ENCODE measurements at regions not wholly inside any gene's neighbourhood (a gene's known extent, or its start where the extent isn't known, plus 50 kb on each side); places are given as distances from the start of the nearest gene placed in this dataset.

- no peak for DNase-seq (ENCODE audit: low read depth)
- Histone ChIP-seq H3K27me3 (ENCODE audit: control insufficient read depth, insufficient read depth, low read length) (no peaks in the 10 kb centered on the region), H3K36me3 (ENCODE audit: control insufficient read depth, insufficient read depth, low read length) (no peaks in the 10 kb centered on the region), H3K4me3 (ENCODE audit: low read depth, low read length) (no peak overlapping the region)
- CTCF ChIA-PET: no interaction called here
- TF ChIP-seq, protein P1, sequence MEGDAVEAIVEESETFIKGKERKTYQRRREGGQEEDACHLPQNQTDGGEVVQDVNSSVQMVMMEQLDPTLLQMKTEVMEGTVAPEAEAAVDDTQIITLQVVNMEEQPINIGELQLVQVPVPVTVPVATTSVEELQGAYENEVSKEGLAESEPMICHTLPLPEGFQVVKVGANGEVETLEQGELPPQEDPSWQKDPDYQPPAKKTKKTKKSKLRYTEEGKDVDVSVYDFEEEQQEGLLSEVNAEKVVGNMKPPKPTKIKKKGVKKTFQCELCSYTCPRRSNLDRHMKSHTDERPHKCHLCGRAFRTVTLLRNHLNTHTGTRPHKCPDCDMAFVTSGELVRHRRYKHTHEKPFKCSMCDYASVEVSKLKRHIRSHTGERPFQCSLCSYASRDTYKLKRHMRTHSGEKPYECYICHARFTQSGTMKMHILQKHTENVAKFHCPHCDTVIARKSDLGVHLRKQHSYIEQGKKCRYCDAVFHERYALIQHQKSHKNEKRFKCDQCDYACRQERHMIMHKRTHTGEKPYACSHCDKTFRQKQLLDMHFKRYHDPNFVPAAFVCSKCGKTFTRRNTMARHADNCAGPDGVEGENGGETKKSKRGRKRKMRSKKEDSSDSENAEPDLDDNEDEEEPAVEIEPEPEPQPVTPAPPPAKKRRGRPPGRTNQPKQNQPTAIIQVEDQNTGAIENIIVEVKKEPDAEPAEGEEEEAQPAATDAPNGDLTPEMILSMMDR (IDR thresholded peaks at IDR 0.05; ENCODE audit: insufficient read depth, low read depth, low read length): no peak
- POLR2A ChIA-PET: no interaction called here
Observed at GRCh38 chrX:39672405-39672804, 425.4 kb downstream of the BCOR start.

DNA sequence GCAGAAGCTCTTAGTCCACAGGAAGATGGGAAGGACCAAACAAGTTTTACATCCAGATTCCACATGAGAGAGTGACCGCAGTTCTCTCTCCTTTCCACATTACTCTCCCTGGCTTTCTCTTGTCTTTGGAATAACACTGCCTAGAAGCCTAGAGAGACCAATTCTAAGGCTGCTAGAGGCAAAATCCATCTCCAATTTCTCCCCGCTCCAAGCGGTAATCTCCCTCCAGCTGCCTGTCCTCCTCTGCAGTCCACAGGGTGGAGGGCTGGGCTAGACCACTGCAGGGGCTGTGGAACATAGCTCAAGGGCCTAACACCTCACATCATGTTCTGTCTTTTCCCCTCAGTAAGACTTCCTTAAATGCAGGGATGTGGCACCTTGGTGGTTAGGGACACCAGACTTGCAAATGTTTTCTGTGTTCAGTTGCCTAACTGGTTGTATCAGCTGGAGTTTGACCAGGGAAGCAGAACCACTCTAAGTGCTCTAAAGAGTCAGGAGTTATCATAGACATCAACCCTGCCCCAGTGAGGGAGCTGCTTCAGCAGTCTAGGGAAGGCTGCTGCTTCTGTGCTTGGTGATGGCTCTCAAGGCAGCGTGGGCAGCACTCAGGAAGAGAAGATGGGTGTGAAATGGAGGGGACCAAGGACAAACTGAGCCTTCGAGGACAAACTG, 423.1 kb downstream of the BCOR start:
- H3K27me3 ChIP-seq (ENCODE audit: control insufficient read depth, insufficient read depth, low read length): no peaks in the 10 kb centered on the region
- ChIA-PET POLR2A (no interaction called here), CTCF (interaction anchor here (1.2 kb wide), 1 partner anchor 12 kb away, joined by 3 read pairs; no protein-coding TSS in a partner anchor)
- H3K4me3 ChIP-seq (ENCODE audit: low read depth, low read length): no peak overlapping the region
- no peaks in the 10 kb centered on the region for H3K36me3 ChIP-seq (ENCODE audit: control insufficient read depth, insufficient read depth, low read length)
- TF ChIP-seq, protein P1 (IDR thresholded peaks at IDR 0.05; ENCODE audit: insufficient read depth, low read depth, low read length): no peak
- DNase-seq (ENCODE audit: low read depth): no peak

GRCh38 chrX:39675162-39675553, 422.6 kb downstream of the BCOR start:
- POLR2A ChIA-PET: no interaction called here
- CTCF ChIA-PET: interaction anchor here (1.2 kb wide), 1 partner anchor 11 kb away, joined by 3 read pairs; no protein-coding TSS in a partner anchor

DNA sequence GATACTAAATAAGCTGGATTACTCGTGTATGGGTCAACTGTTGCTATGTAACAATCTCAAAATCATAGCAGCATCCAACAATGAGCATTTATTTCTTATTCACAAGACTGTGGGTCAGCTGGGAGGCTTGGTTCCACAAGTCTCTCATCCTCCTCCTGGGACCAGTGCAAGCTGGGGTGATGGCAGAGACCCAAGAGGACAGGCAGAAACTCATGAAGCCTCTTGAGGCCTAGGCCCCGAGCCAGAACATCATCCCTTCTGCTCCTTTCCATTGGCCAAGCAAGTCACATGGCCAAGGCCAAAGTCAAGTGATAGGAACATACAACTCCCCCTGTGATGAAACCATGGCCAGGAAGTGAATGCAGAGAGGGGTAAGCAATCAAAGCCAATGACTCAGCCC, 422.1 kb downstream of the BCOR start:
- CTCF ChIA-PET: no interaction called here
- POLR2A ChIA-PET: no interaction called here

More at GRCh38 chrX:39675162-39675553, 422.6 kb downstream of the BCOR start:
- DNase-seq (ENCODE audit: low read depth): no peak
- H3K27me3 ChIP-seq (ENCODE audit: control insufficient read depth, insufficient read depth, low read length): no peaks in the 10 kb centered on the region
- H3K4me3 ChIP-seq (ENCODE audit: low read depth, low read length): no peak overlapping the region
- TF ChIP-seq, protein P1 (IDR thresholded peaks at IDR 0.05; ENCODE audit: insufficient read depth, low read depth, low read length): no peak
- H3K36me3 ChIP-seq (ENCODE audit: control insufficient read depth, insufficient read depth, low read length): no peaks in the 10 kb centered on the region

GRCh38 chrX:39676434-39676833, 421.3 kb downstream of the BCOR start:
- POLR2A ChIA-PET: no interaction called here
- H3K4me3 ChIP-seq (ENCODE audit: low read depth, low read length): no peak overlapping the region
- no peaks in the 10 kb centered on the region for H3K36me3 ChIP-seq (ENCODE audit: control insufficient read depth, insufficient read depth, low read length)
- no peaks in the 10 kb centered on the region for H3K27me3 ChIP-seq (ENCODE audit: control insufficient read depth, insufficient read depth, low read length)
- CTCF ChIA-PET: no interaction called here
- TF ChIP-seq, protein P1 (IDR thresholded peaks at IDR 0.05; ENCODE audit: insufficient read depth, low read depth, low read length): no peak
- no peak for DNase-seq (ENCODE audit: low read depth)

More for the DNA sequence above, 422.1 kb downstream of the BCOR start:
- no peak overlapping the region for H3K4me3 ChIP-seq (ENCODE audit: low read depth, low read length)
- no peaks in the 10 kb centered on the region for H3K36me3 ChIP-seq (ENCODE audit: control insufficient read depth, insufficient read depth, low read length)
- DNase-seq (ENCODE audit: low read depth): no peak
- TF ChIP-seq, protein P1 (IDR thresholded peaks at IDR 0.05; ENCODE audit: insufficient read depth, low read depth, low read length): no peak
- H3K27me3 ChIP-seq (ENCODE audit: control insufficient read depth, insufficient read depth, low read length): no peaks in the 10 kb centered on the region

All from BJ (cell line).